ENCODE measurements at regions not wholly inside any gene's neighbourhood (a gene's known extent, or its start where the extent isn't known, plus 50 kb on each side); places are given as distances from the start of the nearest gene placed in this dataset.

DNA sequence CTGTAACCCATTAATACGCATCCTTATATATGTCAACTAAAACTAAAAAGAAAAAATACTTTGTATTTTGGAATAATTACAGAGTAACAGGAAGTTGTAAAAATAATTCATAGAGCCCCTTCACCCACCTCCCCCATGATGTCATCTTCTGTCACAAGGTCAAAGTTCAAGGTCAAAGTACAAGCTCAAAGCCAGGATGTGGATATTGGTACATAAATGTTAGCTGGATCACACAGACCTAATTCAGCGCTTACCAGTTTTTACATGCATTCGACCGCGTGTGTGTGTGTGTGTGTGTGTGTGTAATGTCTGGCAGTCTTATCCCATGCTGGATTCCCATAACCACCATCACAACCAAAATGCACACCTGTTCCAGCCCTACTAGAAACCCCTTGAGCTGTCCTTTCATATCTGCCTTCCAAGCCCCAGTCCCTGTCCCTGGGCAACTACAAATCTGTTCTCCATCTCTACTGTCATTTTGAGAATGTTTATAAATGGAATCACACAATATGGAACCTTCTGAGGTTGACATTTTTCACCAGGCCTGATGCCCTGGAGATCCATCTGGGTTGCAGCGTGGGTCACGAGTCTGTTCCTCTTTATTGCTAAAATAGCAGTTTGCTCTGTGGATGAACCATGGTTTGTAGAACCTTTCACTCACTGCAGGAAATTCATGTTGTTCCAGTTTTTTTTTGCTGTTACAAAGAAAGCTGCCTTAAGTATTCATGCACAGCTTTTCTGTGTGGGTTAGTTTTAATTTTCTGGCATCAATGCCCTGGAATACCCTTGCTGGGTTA, 153.6 kb upstream of the PITRM1 start:
- TF ChIP-seq CTCF (IDR thresholded peaks at IDR 0.05) (no peak), EZH2phosphoT487 (IDR thresholded peaks at IDR 0.05) (no peak)

Measured in neural progenitor cell (in vitro differentiated cells).